GM12878 (cell line): ENCODE measurements at regions not wholly inside any gene's neighbourhood (a gene's known extent, or its start where the extent isn't known, plus 50 kb on each side); places are given as distances from the start of the nearest gene placed in this dataset.

Experiments
- EP300 ChIP-seq, 2 experiments: fragments of 150-350 bp in 1 of 2; IDR thresholded peaks; 2 replicates each; pipeline ENCODE4 v1.6.1; 2011 to 2012; ENCODE audit warnings: low read depth in 2 of 2, low read length in 2 of 2, borderline replicate concordance in 1 of 2, improper control_type of control experiment in 1 of 2, inconsistent platforms in 1 of 2; ENCODE audit not compliant: control insufficient read depth in 1 of 2
- EZH2 ChIP-seq: IDR thresholded peaks from 2 replicates; pipeline ENCODE4 v1.6.1; 2012; ENCODE audit warnings: low read depth, mild to moderate bottlenecking, control low read depth, inconsistent platforms, low read length, borderline replicate concordance; ENCODE audit not compliant: control insufficient read depth
- MYC ChIP-seq: IDR thresholded peaks from 2 replicates; pipeline ENCODE4 v1.6.1; 2011; ENCODE audit warnings: mild to moderate bottlenecking, low read length, moderate library complexity, inconsistent platforms; ENCODE audit not compliant: insufficient read depth, insufficient replicate concordance, insufficient read length, severe bottlenecking
- RBBP5 ChIP-seq: fragments of 200-600 bp; sonication (generic); conservative IDR thresholded peaks from 2 replicates; pipeline ENCODE4 v1.6.1; 2016
- RELA ChIP-seq: fragments of 450-650 bp; IDR thresholded peaks from 2 replicates; pipeline ENCODE4 v1.8.0; 2014; ENCODE audit warnings: borderline replicate concordance; ENCODE audit not compliant: partially characterized antibody
- TF ChIP-seq, protein P1 (sequence below), 3 experiments: IDR thresholded peaks in 2 of 3; conservative IDR thresholded peaks in 1 of 3; 2 replicates each; pipeline ENCODE4 v1.5.1; 2011; ENCODE audit warnings: low read depth in 3 of 3, low read length in 3 of 3, mild to moderate bottlenecking in 3 of 3, control low read depth in 2 of 3, moderate library complexity in 2 of 3, inconsistent platforms in 1 of 3, mixed read lengths in 1 of 3; ENCODE audit not compliant: control insufficient read depth in 2 of 3, insufficient read depth in 1 of 3; ENCODE audit errors: extremely low read depth in 1 of 3

DNA sequence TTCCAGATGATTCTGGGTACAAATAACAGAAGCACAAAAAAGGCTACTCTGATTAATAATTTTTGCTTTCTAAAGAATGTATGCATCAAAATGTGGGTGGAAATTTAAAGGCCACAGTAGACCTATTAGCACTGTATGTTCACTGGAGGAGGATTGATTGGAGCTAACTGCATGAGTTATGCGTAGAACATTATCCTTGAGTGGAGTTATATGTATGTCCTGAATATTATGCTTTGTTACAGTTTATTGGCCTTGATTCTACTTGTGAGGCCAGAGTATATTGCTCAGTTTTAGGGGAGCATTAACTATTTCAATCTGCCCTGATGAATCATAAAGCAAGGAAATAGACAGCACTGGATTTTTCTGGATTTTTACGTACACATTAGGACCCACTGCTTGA lies 87.9 kb downstream of the CDCA7 start:
- TF ChIP-seq, protein P1, sequence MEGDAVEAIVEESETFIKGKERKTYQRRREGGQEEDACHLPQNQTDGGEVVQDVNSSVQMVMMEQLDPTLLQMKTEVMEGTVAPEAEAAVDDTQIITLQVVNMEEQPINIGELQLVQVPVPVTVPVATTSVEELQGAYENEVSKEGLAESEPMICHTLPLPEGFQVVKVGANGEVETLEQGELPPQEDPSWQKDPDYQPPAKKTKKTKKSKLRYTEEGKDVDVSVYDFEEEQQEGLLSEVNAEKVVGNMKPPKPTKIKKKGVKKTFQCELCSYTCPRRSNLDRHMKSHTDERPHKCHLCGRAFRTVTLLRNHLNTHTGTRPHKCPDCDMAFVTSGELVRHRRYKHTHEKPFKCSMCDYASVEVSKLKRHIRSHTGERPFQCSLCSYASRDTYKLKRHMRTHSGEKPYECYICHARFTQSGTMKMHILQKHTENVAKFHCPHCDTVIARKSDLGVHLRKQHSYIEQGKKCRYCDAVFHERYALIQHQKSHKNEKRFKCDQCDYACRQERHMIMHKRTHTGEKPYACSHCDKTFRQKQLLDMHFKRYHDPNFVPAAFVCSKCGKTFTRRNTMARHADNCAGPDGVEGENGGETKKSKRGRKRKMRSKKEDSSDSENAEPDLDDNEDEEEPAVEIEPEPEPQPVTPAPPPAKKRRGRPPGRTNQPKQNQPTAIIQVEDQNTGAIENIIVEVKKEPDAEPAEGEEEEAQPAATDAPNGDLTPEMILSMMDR (IDR thresholded peaks at IDR 0.05 in 2 of 3, conservative IDR thresholded peaks at IDR 0.05 in 1 of 3; ENCODE audit: control insufficient read depth in 2 of 3, extremely low read depth in 1 of 3, insufficient read depth in 1 of 3, low read depth in 3 of 3, low read length in 3 of 3): no peak
- TF ChIP-seq RBBP5 (no peak), EP300 (IDR thresholded peaks at IDR 0.05; ENCODE audit: borderline replicate concordance in 1 of 2, control insufficient read depth in 1 of 2, low read depth in 2 of 2, low read length in 2 of 2) (no peak), MYC (no peak), EZH2 (no peak), RELA (no peak)
